ENCODE measurements at regions not wholly inside any gene's neighbourhood (a gene's known extent, or its start where the extent isn't known, plus 50 kb on each side); places are given as distances from the start of the nearest gene placed in this dataset.

GRCh38 chr5:97657239-97657638, 474.2 kb upstream of the RIOK2 start:
- WGBS (ENCODE audit: low lambda C conversion rate, missing lambda C conversion rate), result 83% methylated on average over 1 of the region's 1 CpG
- Histone ChIP-seq H3K9me2 (replicated peaks; ENCODE audit: insufficient read depth) (no peaks in the 10 kb centered on the region), H3K36me3 (replicated peaks; ENCODE audit: insufficient read depth, low read depth) (no peaks in the 10 kb centered on the region), H4K20me1 (ENCODE audit: insufficient read depth, poor library complexity, severe bottlenecking) (no peaks in the 10 kb centered on the region), H3K27me3 (no peaks in the 10 kb centered on the region), H3K4me1 (ENCODE audit: insufficient read depth) (no peaks in the 10 kb centered on the region), H3K4me2 (no peak overlapping the region), H3K27ac (no peak overlapping the region), H3K4me3 (no peak overlapping the region), H2AFZ (no peak overlapping the region), H3K79me2 (no peaks in the 10 kb centered on the region), H3K9me3 (ENCODE audit: low read depth) (no peaks in the 10 kb centered on the region)
- DNase-seq (ENCODE audit: low spot score), result no peak
- TF ChIP-seq EZH2phosphoT487 (IDR thresholded peaks at IDR 0.05; ENCODE audit: low read depth, severe bottlenecking, unreplicated experiment) (no peak), EZH2 (IDR thresholded peaks at IDR 0.05; ENCODE audit: borderline replicate concordance) (no peak)
- TF ChIP-seq, protein P1, sequence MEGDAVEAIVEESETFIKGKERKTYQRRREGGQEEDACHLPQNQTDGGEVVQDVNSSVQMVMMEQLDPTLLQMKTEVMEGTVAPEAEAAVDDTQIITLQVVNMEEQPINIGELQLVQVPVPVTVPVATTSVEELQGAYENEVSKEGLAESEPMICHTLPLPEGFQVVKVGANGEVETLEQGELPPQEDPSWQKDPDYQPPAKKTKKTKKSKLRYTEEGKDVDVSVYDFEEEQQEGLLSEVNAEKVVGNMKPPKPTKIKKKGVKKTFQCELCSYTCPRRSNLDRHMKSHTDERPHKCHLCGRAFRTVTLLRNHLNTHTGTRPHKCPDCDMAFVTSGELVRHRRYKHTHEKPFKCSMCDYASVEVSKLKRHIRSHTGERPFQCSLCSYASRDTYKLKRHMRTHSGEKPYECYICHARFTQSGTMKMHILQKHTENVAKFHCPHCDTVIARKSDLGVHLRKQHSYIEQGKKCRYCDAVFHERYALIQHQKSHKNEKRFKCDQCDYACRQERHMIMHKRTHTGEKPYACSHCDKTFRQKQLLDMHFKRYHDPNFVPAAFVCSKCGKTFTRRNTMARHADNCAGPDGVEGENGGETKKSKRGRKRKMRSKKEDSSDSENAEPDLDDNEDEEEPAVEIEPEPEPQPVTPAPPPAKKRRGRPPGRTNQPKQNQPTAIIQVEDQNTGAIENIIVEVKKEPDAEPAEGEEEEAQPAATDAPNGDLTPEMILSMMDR (IDR thresholded peaks at IDR 0.05; ENCODE audit: poor library complexity), result no peak

DNA sequence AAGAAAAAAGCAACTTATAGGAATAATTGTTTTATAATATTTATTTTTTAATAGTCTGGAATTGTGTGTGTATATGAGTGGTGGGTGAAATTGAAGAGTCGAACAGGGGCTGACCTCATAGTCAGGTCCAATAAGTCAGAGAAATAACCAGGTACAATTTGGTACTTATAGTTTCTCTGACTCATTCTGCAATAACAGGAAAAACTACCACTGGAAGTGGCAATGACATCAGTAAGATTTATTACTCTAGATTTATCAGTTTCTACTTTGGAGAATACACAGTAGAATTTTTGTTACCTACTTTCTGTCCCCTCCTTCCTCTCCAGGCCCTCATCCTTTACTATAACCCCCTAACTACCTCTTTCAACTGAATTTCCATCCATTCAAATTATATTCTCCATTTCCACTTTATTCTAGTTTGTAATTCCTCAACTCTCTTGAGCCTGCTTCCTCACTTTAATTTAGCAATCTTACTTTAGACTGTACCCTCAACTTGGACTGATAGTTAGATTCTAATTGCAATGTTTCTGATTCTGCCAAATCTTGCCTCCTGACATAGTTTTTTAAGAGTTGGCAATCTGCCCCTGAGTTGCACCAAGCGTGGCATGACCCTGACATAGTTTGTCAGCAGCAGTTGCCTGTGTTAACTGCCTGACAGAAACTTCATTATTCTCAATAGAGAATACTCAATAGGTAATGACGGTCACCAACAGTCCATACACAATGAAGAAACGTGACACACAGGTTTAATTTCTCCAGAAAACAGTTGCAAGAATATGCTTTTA, 475.3 kb upstream of the RIOK2 start:
- Histone ChIP-seq H3K4me3 (no peak overlapping the region), H3K36me3 (replicated peaks; ENCODE audit: insufficient read depth, low read depth) (no peaks in the 10 kb centered on the region), H3K4me2 (no peak overlapping the region), H3K27ac (no peak overlapping the region), H3K27me3 (no peaks in the 10 kb centered on the region), H3K4me1 (ENCODE audit: insufficient read depth) (no peaks in the 10 kb centered on the region), H2AFZ (no peak overlapping the region), H4K20me1 (ENCODE audit: insufficient read depth, poor library complexity, severe bottlenecking) (no peaks in the 10 kb centered on the region), H3K9me2 (replicated peaks; ENCODE audit: insufficient read depth) (no peaks in the 10 kb centered on the region), H3K79me2 (no peaks in the 10 kb centered on the region), H3K9me3 (ENCODE audit: low read depth) (no peaks in the 10 kb centered on the region)
- DNase-seq (ENCODE audit: low spot score), result no peak
- 79% methylated on average over 4 of the region's 4 CpGs for WGBS (ENCODE audit: low lambda C conversion rate, missing lambda C conversion rate)
- TF ChIP-seq EZH2 (IDR thresholded peaks at IDR 0.05; ENCODE audit: borderline replicate concordance), result no peak
- TF ChIP-seq EZH2phosphoT487 (IDR thresholded peaks at IDR 0.05; ENCODE audit: low read depth, severe bottlenecking, unreplicated experiment), result no peak
- TF ChIP-seq, protein P1 (IDR thresholded peaks at IDR 0.05; ENCODE audit: poor library complexity), result no peak

DNA sequence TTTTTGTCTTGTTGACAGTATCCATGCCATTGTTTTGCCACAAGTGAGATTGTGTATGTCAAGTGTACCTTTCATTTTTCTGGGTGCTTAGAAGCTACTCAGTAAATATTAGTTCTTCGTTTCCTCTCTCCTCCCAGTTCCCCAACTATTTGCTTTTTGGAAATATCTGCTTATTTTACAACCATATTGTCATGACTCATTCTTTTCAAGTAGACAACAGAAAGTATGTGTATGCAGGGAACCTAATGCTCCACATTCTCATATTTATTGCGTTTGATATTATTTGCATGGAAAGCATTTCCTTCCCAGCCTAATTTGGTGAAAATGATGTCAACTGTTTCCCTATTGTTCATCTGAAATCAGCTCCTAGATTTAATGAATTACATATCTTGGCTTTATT, 483.7 kb upstream of the RIOK2 start:
- no peaks in the 10 kb centered on the region for H3K9me3 ChIP-seq (ENCODE audit: low read depth)
- H3K4me3 ChIP-seq, result no peak overlapping the region
- no peak overlapping the region for H2AFZ ChIP-seq
- H3K36me3 ChIP-seq (replicated peaks; ENCODE audit: insufficient read depth, low read depth), result no peaks in the 10 kb centered on the region
- WGBS (ENCODE audit: low lambda C conversion rate, missing lambda C conversion rate), result 80% methylated on average over 2 of the region's 2 CpGs
- H3K79me2 ChIP-seq, result no peaks in the 10 kb centered on the region
- no peaks in the 10 kb centered on the region for H3K9me2 ChIP-seq (replicated peaks; ENCODE audit: insufficient read depth)
- H3K27me3 ChIP-seq, result no peaks in the 10 kb centered on the region
- no peaks in the 10 kb centered on the region for H4K20me1 ChIP-seq (ENCODE audit: insufficient read depth, poor library complexity, severe bottlenecking)
- DNase-seq (ENCODE audit: low spot score), result no peak
- no peak overlapping the region for H3K27ac ChIP-seq
- TF ChIP-seq, protein P1 (IDR thresholded peaks at IDR 0.05; ENCODE audit: poor library complexity), result no peak
- no peak overlapping the region for H3K4me2 ChIP-seq
- no peaks in the 10 kb centered on the region for H3K4me1 ChIP-seq (ENCODE audit: insufficient read depth)

DNA sequence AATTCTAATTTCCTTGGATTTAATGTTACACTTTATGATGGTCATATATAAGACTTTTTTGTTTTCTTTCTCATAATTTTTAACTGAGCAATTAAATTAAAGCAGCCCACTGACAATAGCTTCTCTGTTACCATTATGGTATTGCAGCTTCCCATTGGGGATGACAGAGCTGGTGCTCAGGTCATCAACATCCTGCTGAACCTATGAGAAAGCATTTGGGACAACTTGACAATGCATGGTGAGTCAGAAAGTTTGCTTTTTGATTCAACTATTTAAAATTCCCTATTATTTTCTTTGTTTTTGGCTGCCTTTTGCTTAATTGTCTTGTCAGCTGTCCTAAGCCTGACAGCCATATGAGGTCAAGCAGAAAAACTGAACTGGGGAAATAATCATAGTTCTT, 487.4 kb upstream of the RIOK2 start:
- Histone ChIP-seq H4K20me1 (ENCODE audit: insufficient read depth, poor library complexity, severe bottlenecking) (no peaks in the 10 kb centered on the region), H3K27me3 (no peaks in the 10 kb centered on the region)

More for the DNA sequence above, 487.4 kb upstream of the RIOK2 start:
- H3K4me1 ChIP-seq (ENCODE audit: insufficient read depth), result no peaks in the 10 kb centered on the region
- no peaks in the 10 kb centered on the region for H3K9me3 ChIP-seq (ENCODE audit: low read depth)
- no peaks in the 10 kb centered on the region for H3K9me2 ChIP-seq (replicated peaks; ENCODE audit: insufficient read depth)
- no peak overlapping the region for H3K4me2 ChIP-seq
- no peaks in the 10 kb centered on the region for H3K79me2 ChIP-seq
- DNase-seq (ENCODE audit: low spot score), result no peak
- no peak overlapping the region for H3K27ac ChIP-seq
- H3K4me3 ChIP-seq, result no peak overlapping the region
- no peaks in the 10 kb centered on the region for H3K36me3 ChIP-seq (replicated peaks; ENCODE audit: insufficient read depth, low read depth)
- TF ChIP-seq EZH2phosphoT487 (IDR thresholded peaks at IDR 0.05; ENCODE audit: low read depth, severe bottlenecking, unreplicated experiment) (no peak), EZH2 (IDR thresholded peaks at IDR 0.05; ENCODE audit: borderline replicate concordance) (no peak)
- TF ChIP-seq, protein P1 (IDR thresholded peaks at IDR 0.05; ENCODE audit: poor library complexity), result no peak
- no peak overlapping the region for H2AFZ ChIP-seq
